Memory B cell (primary cell): ENCODE measurements at regions not wholly inside any gene's neighbourhood (a gene's known extent, or its start where the extent isn't known, plus 50 kb on each side); places are given as distances from the start of the nearest gene placed in this dataset.
"Not testable (repeated sequence)": the region's sequence is repeated elsewhere in the genome, so short reads cannot be mapped to it uniquely, and the experiment has no call there.

Source experiments
- ATAC-seq: fragments of 150-1000 bp; cut with Tn5 transposase; 2 replicates; pipeline ENCODE4 v1.10.0; 2021; ENCODE audit warnings: low read depth, mild to moderate bottlenecking, moderate library complexity
- DNase-seq, 2 donors: peaks; one replicate each; pipeline ENCODE4 v3.0.0; 2022; ENCODE audit warnings: low spot score in 2 of 2
- H3K27ac Mint-ChIP-seq: one replicate; pipeline ENCODE4 v1.8.0; 2022; ENCODE audit warnings: mild to moderate bottlenecking, moderate library complexity, mixed read lengths
- H3K27me3 Mint-ChIP-seq: one replicate; pipeline ENCODE4 v1.8.0; 2022; ENCODE audit warnings: mixed read lengths
- H3K36me3 Mint-ChIP-seq: one replicate; pipeline ENCODE4 v1.8.0; 2022; ENCODE audit warnings: mild to moderate bottlenecking, mixed read lengths
- H3K4me1 Mint-ChIP-seq: one replicate; pipeline ENCODE4 v1.8.0; 2022; ENCODE audit warnings: mixed read lengths
- H3K4me3 Mint-ChIP-seq: one replicate; pipeline ENCODE4 v1.8.0; 2022; ENCODE audit warnings: mild to moderate bottlenecking, moderate library complexity, mixed read lengths
- H3K9me3 Mint-ChIP-seq: one replicate; pipeline ENCODE4 v1.8.0; 2022; ENCODE audit warnings: mixed read lengths

GRCh38 chr1:233744779-233745513, 131.0 kb downstream of the KCNK1 start:
- DNase-seq (no peak), ATAC-seq (no peak)
- no peak overlapping the region for H3K27ac Mint-ChIP-seq
- H3K36me3 Mint-ChIP-seq, result no peaks in the 10 kb centered on the region
- peaks cover 5% of the 10 kb centered on the region for H3K27me3 Mint-ChIP-seq
- H3K9me3 Mint-ChIP-seq, result no peaks in the 10 kb centered on the region
- H3K4me1 Mint-ChIP-seq, result no peaks in the 10 kb centered on the region
- no peak overlapping the region for H3K4me3 Mint-ChIP-seq

GRCh38 chr1:233750139-233750538, 136.2 kb downstream of the KCNK1 start:
- no peaks in the 10 kb centered on the region for H3K36me3 Mint-ChIP-seq
- H3K27me3 Mint-ChIP-seq, result peaks cover 5% of the 10 kb centered on the region
- no peak overlapping the region for H3K4me3 Mint-ChIP-seq
- no peak overlapping the region for H3K27ac Mint-ChIP-seq
- H3K4me1 Mint-ChIP-seq, result no peaks in the 10 kb centered on the region
- no peaks in the 10 kb centered on the region for H3K9me3 Mint-ChIP-seq
- DNase-seq (no peak), ATAC-seq (no peak)

DNA sequence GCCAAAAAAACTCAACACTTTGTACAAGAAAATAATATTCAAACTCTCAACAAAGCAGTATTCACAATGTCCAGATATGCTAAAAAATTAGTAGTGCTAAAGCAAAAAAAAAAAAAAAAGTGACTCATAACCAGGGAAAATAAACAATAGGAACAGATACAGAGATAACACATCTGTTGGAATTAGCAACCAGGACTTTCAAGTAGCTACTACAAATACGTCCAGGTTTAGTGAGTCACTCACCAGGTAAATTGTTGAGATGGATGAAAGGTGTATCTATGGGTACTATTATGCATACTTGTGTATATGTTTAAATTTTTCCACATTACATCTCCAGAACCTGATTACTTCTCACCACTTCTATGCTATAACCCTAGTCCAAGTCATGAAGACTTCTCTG, 144.8 kb upstream of the SLC35F3 start:
- DNase-seq (no peak), ATAC-seq (no peak)
- Mint-ChIP-seq H3K9me3 (no peaks in the 10 kb centered on the region), H3K4me3 (no peak overlapping the region), H3K27ac (no peak overlapping the region), H3K27me3 (peaks cover 2% of the 10 kb centered on the region), H3K4me1 (no peaks in the 10 kb centered on the region), H3K36me3 (no peaks in the 10 kb centered on the region)

GRCh38 chr1:233764304-233764703, 140.2 kb upstream of the SLC35F3 start:
- not testable (repeated sequence) for DNase-seq, ATAC-seq, H3K27ac Mint-ChIP-seq, H3K9me3 Mint-ChIP-seq, H3K4me1 Mint-ChIP-seq, H3K36me3 Mint-ChIP-seq, H3K27me3 Mint-ChIP-seq, H3K4me3 Mint-ChIP-seq

DNA sequence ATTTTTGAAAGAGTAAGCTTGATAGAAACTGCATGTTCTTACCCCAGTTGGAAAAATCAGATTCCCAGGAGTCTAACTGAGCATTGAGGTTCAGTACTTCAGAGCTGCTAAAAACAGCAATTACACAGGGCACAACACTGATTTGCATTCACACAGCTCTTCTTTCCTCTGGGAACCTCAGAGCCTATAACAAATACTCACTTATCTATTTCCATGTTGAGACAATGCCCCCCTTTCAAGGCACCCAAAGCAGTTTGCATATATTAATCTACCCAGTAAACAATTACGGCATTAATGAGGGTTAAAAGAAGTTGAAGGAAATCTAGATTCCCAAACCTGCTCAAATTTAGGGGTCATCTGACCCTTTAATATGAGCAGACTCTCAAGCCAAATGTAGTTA, 126.9 kb upstream of the SLC35F3 start:
- no peaks in the 10 kb centered on the region for H3K4me1 Mint-ChIP-seq
- no peaks in the 10 kb centered on the region for H3K36me3 Mint-ChIP-seq
- peaks cover 5% of the 10 kb centered on the region for H3K9me3 Mint-ChIP-seq

GRCh38 chr1:233780049-233780448, 124.4 kb upstream of the SLC35F3 start:
- ATAC-seq (no peak), DNase-seq (no peak)
- Mint-ChIP-seq H3K4me1 (no peaks in the 10 kb centered on the region), H3K27ac (no peak overlapping the region), H3K27me3 (no peaks in the 10 kb centered on the region), H3K4me3 (no peak overlapping the region), H3K9me3 (peaks cover 5% of the 10 kb centered on the region), H3K36me3 (no peaks in the 10 kb centered on the region)

More for the DNA sequence above, 126.9 kb upstream of the SLC35F3 start:
- Mint-ChIP-seq H3K4me3 (no peak overlapping the region), H3K27ac (no peak overlapping the region), H3K27me3 (no peaks in the 10 kb centered on the region)
- no peak for ATAC-seq
- no peak for DNase-seq

GRCh38 chr1:233782937-233783586, 121.4 kb upstream of the SLC35F3 start:
- ATAC-seq, result no peak
- no peak for DNase-seq
- no peaks in the 10 kb centered on the region for H3K36me3 Mint-ChIP-seq
- H3K27me3 Mint-ChIP-seq, result no peaks in the 10 kb centered on the region
- peaks cover 5% of the 10 kb centered on the region for H3K9me3 Mint-ChIP-seq
- H3K27ac Mint-ChIP-seq, result no peak overlapping the region
- H3K4me3 Mint-ChIP-seq, result no peak overlapping the region
- H3K4me1 Mint-ChIP-seq, result no peaks in the 10 kb centered on the region

DNA sequence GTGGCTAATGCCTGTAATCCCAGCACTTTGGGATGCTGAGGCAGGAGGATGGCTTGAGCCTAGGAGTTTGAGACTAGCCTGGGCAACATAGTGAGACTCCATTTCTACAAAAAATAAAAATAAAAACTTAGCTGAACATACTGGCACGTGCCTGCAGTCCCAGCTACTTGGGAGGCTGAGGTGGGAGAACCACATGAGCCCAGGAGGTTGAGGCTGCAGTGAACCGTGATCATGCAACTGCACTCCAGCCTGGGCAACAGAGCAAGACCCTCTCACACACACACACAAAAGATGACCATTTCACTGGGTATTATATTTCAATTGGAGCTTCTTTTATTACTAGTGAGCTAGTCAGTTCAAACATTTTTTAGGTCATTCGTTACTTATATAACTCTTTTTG, 116.9 kb upstream of the SLC35F3 start:
- H3K27me3 Mint-ChIP-seq, result peaks cover 7% of the 10 kb centered on the region
- H3K9me3 Mint-ChIP-seq, result no peaks in the 10 kb centered on the region
- no peak overlapping the region for H3K4me3 Mint-ChIP-seq
- no peaks in the 10 kb centered on the region for H3K4me1 Mint-ChIP-seq
- no peak for DNase-seq
- ATAC-seq, result no peak
- no peaks in the 10 kb centered on the region for H3K36me3 Mint-ChIP-seq
- H3K27ac Mint-ChIP-seq, result no peak overlapping the region

DNA sequence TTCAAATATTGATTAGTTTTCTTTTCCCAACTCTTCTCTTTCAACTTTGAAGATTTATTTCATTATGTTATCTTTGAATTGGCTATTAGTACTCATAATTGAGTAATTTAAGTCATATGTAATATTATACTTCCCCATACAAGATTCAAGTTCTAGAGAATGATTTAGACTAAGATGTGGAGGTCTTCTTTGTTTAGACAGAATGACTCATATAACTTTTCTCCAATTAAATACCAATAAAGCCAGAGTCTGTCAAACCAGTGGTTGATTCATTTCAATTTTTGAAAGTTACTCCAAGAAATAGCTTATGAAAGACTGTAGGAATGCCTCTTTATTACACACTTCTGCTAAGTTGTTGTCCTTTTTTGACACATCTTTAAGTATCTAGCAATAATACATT, 115.8 kb upstream of the SLC35F3 start:
- Mint-ChIP-seq H3K9me3 (peaks cover 2% of the 10 kb centered on the region), H3K36me3 (no peaks in the 10 kb centered on the region), H3K27ac (no peak overlapping the region), H3K4me1 (no peaks in the 10 kb centered on the region), H3K27me3 (peaks cover 7% of the 10 kb centered on the region), H3K4me3 (no peak overlapping the region)
- ATAC-seq, result no peak
- no peak for DNase-seq

GRCh38 chr1:233790121-233790520, 114.4 kb upstream of the SLC35F3 start:
- Mint-ChIP-seq H3K9me3 (peaks cover 10% of the 10 kb centered on the region), H3K4me1 (no peaks in the 10 kb centered on the region), H3K27ac (no peak overlapping the region), H3K27me3 (peaks cover 7% of the 10 kb centered on the region), H3K4me3 (no peak overlapping the region), H3K36me3 (no peaks in the 10 kb centered on the region)
- ATAC-seq, result no peak
- DNase-seq, result no peak

- Mint-ChIP-seq H3K36me3 (no peaks in the 10 kb centered on the region), H3K4me3 (no peak overlapping the region), H3K27ac (no peak overlapping the region), H3K4me1 (no peaks in the 10 kb centered on the region), H3K9me3 (peaks cover 10% of the 10 kb centered on the region), H3K27me3 (peaks cover 7% of the 10 kb centered on the region)
- DNase-seq (peak; percentile 19 to 23), ATAC-seq (peak; percentile 70)
Observed at GRCh38 chr1:233790662-233791371, 113.7 kb upstream of the SLC35F3 start.

DNA sequence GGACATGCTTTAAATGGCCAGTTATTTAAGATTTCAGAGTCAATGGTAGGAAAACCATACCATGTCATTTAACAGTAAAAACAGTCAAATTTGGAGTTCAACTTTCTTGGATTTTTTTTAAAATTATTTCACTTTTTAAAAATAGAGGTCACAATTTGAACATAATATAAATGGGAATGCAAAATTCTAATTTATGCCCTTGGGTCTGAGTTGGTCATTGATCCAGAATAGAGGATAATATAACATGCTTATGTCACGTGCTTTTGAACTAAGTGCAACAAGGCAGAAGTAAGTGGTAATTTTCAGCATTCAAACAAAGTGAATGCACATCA, 113.1 kb upstream of the SLC35F3 start:
- Mint-ChIP-seq H3K27me3 (peaks cover 7% of the 10 kb centered on the region), H3K27ac (no peak overlapping the region), H3K9me3 (peaks cover 10% of the 10 kb centered on the region), H3K4me3 (no peak overlapping the region), H3K36me3 (no peaks in the 10 kb centered on the region), H3K4me1 (no peaks in the 10 kb centered on the region)
- no peak for DNase-seq
- no peak for ATAC-seq

GRCh38 chr1:233791721-233792120, 112.8 kb upstream of the SLC35F3 start:
- Mint-ChIP-seq H3K4me3 (no peak overlapping the region), H3K4me1 (no peaks in the 10 kb centered on the region), H3K9me3 (peaks cover 10% of the 10 kb centered on the region), H3K27me3 (peaks cover 7% of the 10 kb centered on the region), H3K27ac (no peak overlapping the region), H3K36me3 (no peaks in the 10 kb centered on the region)
- DNase-seq (no peak), ATAC-seq (no peak)

- peaks cover 11% of the 10 kb centered on the region for H3K27me3 Mint-ChIP-seq
- no peak overlapping the region for H3K27ac Mint-ChIP-seq
- ATAC-seq, result no peak
Observed at GRCh38 chr1:233794863-233795262, 109.6 kb upstream of the SLC35F3 start.

More at GRCh38 chr1:233794863-233795262, 109.6 kb upstream of the SLC35F3 start:
- Mint-ChIP-seq H3K9me3 (peaks cover 18% of the 10 kb centered on the region), H3K36me3 (no peaks in the 10 kb centered on the region), H3K4me1 (no peaks in the 10 kb centered on the region), H3K4me3 (no peak overlapping the region)
- no peak for DNase-seq
